ENCODE measurements at regions not wholly inside any gene's neighbourhood (a gene's known extent, or its start where the extent isn't known, plus 50 kb on each side); places are given as distances from the start of the nearest gene placed in this dataset.

DNA sequence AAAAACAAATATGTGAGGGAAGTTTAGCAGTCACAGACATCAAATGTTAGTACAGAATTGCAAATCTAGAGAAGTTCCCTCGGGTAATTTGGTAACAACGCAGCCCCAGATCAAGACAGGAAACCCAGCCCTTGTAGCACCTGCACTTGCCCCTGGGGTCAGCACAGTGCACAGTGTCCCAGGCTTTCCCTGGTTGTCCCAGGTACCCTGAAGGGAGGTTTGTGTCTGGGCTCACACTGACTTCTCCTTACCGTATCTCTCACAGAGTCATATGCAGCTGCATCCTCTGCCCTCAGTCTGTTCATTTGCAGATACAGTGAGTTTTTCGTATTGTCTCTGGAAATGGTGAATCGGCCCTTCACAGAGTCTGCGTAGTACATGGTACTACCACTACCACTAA, 528.9 kb downstream of the TMEM121 start:
- Mint-ChIP-seq H3K36me3 (ENCODE audit: low read depth) (peaks cover 46% of the 10 kb centered on the region), H3K4me3 (no peak overlapping the region), H3K4me1 (no peaks in the 10 kb centered on the region), H3K27ac (no peak overlapping the region), H3K27me3 (ENCODE audit: insufficient read depth, low read depth, poor library complexity) (peaks cover 6% of the 10 kb centered on the region), H3K9me3 (peaks cover 97% of the 10 kb centered on the region)
- Histone ChIP-seq H3K27me3 (ENCODE audit: insufficient read depth) (no peaks in the 10 kb centered on the region), H3K36me3 (ENCODE audit: insufficient read depth) (no peaks in the 10 kb centered on the region), H3K4me3 (no peak overlapping the region), H3K79me2 (replicated peaks; ENCODE audit: insufficient read depth) (no peaks in the 10 kb centered on the region), H3K27ac (ENCODE audit: low read depth) (no peak overlapping the region), H3F3A (replicated peaks; ENCODE audit: low read depth) (no peaks in the 10 kb centered on the region), H4K20me1 (replicated peaks; ENCODE audit: insufficient read depth) (no peaks in the 10 kb centered on the region), H3K4me1 (ENCODE audit: insufficient read depth) (no peaks in the 10 kb centered on the region), H3K4me2 (no peak overlapping the region), H3K9me2 (ENCODE audit: insufficient read depth) (no peaks in the 10 kb centered on the region), H2AFZ (no peak overlapping the region)
- ATAC-seq, result no peak
- DNase-seq (ENCODE audit: low spot score), result no peak
- TF ChIP-seq, protein P1, sequence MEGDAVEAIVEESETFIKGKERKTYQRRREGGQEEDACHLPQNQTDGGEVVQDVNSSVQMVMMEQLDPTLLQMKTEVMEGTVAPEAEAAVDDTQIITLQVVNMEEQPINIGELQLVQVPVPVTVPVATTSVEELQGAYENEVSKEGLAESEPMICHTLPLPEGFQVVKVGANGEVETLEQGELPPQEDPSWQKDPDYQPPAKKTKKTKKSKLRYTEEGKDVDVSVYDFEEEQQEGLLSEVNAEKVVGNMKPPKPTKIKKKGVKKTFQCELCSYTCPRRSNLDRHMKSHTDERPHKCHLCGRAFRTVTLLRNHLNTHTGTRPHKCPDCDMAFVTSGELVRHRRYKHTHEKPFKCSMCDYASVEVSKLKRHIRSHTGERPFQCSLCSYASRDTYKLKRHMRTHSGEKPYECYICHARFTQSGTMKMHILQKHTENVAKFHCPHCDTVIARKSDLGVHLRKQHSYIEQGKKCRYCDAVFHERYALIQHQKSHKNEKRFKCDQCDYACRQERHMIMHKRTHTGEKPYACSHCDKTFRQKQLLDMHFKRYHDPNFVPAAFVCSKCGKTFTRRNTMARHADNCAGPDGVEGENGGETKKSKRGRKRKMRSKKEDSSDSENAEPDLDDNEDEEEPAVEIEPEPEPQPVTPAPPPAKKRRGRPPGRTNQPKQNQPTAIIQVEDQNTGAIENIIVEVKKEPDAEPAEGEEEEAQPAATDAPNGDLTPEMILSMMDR (conservative IDR thresholded peaks at IDR 0.05; ENCODE audit: low read depth in 2 of 2), result no peak
- TF ChIP-seq EZH2phosphoT487 (IDR thresholded peaks at IDR 0.05; ENCODE audit: unreplicated experiment), result no peak
- TF ChIP-seq, protein P2, sequence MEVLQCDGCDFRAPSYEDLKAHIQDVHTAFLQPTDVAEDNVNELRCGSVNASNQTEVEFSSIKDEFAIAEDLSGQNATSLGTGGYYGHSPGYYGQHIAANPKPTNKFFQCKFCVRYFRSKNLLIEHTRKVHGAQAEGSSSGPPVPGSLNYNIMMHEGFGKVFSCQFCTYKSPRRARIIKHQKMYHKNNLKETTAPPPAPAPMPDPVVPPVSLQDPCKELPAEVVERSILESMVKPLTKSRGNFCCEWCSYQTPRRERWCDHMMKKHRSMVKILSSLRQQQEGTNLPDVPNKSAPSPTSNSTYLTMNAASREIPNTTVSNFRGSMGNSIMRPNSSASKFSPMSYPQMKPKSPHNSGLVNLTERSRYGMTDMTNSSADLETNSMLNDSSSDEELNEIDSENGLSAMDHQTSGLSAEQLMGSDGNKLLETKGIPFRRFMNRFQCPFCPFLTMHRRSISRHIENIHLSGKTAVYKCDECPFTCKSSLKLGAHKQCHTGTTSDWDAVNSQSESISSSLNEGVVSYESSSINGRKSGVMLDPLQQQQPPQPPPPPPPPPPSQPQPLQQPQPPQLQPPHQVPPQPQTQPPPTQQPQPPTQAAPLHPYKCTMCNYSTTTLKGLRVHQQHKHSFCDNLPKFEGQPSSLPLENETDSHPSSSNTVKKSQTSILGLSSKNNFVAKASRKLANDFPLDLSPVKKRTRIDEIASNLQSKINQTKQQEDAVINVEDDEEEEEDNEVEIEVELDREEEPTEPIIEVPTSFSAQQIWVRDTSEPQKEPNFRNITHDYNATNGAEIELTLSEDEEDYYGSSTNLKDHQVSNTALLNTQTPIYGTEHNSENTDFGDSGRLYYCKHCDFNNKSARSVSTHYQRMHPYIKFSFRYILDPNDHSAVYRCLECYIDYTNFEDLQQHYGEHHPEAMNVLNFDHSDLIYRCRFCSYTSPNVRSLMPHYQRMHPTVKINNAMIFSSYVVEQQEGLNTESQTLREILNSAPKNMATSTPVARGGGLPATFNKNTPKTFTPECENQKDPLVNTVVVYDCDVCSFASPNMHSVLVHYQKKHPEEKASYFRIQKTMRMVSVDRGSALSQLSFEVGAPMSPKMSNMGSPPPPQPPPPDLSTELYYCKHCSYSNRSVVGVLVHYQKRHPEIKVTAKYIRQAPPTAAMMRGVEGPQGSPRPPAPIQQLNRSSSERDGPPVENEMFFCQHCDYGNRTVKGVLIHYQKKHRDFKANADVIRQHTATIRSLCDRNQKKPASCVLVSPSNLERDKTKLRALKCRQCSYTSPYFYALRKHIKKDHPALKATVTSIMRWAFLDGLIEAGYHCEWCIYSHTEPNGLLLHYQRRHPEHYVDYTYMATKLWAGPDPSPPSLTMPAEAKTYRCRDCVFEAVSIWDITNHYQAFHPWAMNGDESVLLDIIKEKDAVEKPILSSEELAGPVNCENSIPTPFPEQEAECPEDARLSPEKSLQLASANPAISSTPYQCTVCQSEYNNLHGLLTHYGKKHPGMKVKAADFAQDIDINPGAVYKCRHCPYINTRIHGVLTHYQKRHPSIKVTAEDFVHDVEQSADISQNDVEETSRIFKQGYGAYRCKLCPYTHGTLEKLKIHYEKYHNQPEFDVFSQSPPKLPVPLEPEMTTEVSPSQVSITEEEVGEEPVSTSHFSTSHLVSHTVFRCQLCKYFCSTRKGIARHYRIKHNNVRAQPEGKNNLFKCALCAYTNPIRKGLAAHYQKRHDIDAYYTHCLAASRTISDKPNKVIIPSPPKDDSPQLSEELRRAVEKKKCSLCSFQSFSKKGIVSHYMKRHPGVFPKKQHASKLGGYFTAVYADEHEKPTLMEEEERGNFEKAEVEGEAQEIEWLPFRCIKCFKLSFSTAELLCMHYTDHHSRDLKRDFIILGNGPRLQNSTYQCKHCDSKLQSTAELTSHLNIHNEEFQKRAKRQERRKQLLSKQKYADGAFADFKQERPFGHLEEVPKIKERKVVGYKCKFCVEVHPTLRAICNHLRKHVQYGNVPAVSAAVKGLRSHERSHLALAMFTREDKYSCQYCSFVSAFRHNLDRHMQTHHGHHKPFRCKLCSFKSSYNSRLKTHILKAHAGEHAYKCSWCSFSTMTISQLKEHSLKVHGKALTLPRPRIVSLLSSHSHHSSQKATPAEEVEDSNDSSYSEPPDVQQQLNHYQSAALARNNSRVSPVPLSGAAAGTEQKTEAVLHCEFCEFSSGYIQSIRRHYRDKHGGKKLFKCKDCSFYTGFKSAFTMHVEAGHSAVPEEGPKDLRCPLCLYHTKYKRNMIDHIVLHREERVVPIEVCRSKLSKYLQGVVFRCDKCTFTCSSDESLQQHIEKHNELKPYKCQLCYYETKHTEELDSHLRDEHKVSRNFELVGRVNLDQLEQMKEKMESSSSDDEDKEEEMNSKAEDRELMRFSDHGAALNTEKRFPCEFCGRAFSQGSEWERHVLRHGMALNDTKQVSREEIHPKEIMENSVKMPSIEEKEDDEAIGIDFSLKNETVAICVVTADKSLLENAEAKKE (CRISPR knock-in tag; IDR thresholded peaks at IDR 0.05), result no peak
- TF ChIP-seq POLR2AphosphoS5 (IDR thresholded peaks at IDR 0.05; ENCODE audit: low read depth), result no peak
- TF ChIP-seq, protein P3, sequence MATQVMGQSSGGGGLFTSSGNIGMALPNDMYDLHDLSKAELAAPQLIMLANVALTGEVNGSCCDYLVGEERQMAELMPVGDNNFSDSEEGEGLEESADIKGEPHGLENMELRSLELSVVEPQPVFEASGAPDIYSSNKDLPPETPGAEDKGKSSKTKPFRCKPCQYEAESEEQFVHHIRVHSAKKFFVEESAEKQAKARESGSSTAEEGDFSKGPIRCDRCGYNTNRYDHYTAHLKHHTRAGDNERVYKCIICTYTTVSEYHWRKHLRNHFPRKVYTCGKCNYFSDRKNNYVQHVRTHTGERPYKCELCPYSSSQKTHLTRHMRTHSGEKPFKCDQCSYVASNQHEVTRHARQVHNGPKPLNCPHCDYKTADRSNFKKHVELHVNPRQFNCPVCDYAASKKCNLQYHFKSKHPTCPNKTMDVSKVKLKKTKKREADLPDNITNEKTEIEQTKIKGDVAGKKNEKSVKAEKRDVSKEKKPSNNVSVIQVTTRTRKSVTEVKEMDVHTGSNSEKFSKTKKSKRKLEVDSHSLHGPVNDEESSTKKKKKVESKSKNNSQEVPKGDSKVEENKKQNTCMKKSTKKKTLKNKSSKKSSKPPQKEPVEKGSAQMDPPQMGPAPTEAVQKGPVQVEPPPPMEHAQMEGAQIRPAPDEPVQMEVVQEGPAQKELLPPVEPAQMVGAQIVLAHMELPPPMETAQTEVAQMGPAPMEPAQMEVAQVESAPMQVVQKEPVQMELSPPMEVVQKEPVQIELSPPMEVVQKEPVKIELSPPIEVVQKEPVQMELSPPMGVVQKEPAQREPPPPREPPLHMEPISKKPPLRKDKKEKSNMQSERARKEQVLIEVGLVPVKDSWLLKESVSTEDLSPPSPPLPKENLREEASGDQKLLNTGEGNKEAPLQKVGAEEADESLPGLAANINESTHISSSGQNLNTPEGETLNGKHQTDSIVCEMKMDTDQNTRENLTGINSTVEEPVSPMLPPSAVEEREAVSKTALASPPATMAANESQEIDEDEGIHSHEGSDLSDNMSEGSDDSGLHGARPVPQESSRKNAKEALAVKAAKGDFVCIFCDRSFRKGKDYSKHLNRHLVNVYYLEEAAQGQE (IDR thresholded peaks at IDR 0.05; ENCODE audit: unreplicated experiment), result no peak
- TF ChIP-seq JUNB (IDR thresholded peaks at IDR 0.05; ENCODE audit: unreplicated experiment), result no peak
- TF ChIP-seq, protein P4, sequence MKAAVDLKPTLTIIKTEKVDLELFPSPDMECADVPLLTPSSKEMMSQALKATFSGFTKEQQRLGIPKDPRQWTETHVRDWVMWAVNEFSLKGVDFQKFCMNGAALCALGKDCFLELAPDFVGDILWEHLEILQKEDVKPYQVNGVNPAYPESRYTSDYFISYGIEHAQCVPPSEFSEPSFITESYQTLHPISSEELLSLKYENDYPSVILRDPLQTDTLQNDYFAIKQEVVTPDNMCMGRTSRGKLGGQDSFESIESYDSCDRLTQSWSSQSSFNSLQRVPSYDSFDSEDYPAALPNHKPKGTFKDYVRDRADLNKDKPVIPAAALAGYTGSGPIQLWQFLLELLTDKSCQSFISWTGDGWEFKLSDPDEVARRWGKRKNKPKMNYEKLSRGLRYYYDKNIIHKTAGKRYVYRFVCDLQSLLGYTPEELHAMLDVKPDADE (IDR thresholded peaks at IDR 0.05), result no peak
